Gastroesophageal sphincter (tissue), 3 donors: ENCODE measurements at regions not wholly inside any gene's neighbourhood (a gene's known extent, or its start where the extent isn't known, plus 50 kb on each side); places are given as distances from the start of the nearest gene placed in this dataset.

Experiments
- POLR2A ChIP-seq, 2 donors: fragments of 450-650 bp; IDR thresholded peaks; one replicate each; pipeline ENCODE4 v1.6.1; 2017; ENCODE audit warnings: antibody characterized with exemption in 2 of 2, mild to moderate bottlenecking in 2 of 2, moderate library complexity in 1 of 2
- POLR2AphosphoS5 ChIP-seq: sonication (generic); formaldehyde crosslinking; IDR thresholded peaks from one replicate; pipeline ENCODE4 v1.6.1; 2017; ENCODE audit warnings: antibody characterized with exemption
- TF ChIP-seq, protein P1 (sequence below), 4 experiments: fragments of 200-600 bp in 2 of 4; fragments of 450-650 bp in 2 of 4; sonication (generic) in 1 of 4; IDR thresholded peaks; one replicate each; pipeline ENCODE4 v1.5.1; 2017 to 2019; ENCODE audit warnings: antibody characterized with exemption in 4 of 4, mild to moderate bottlenecking in 2 of 4, moderate library complexity in 2 of 4

DNA sequence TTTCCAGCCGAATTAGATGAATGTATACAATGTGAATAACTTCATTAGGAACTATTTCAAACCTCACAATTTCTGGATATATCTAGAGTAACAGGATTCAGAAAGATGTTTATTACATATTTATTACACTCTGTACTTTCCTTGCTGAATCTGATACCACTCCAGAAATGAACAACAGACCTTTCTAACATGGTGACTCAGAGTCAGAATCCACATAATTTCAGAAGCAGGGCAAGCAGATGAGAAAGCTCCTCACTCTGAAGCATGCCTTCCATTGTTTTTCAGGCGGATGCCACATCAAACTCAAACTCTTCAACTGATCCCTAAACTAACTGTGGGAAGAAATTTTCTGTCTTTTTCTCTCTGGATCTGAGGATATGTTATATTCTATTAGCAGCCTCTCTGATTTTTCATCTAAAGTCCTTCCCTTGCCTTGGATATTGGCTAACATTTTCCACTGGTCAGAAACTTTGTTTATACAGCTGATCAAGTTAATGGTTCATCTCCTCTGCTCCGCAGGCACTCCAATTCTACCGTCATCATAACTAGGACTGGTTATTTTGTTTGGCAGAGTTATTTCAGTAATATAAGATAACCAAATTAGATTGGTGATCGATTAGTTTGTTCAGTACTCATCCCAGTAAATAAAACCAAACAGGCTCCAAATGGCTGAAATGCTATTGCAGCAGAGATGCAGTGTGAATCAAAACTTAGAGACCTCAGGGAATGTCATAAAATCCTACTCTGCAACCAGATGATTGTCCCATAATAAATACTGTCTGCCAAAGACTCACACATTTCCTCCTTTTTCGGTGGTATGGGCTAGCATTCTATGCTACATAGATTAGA is 556.0 kb downstream of the EBF1 start:
- TF ChIP-seq, protein P1, sequence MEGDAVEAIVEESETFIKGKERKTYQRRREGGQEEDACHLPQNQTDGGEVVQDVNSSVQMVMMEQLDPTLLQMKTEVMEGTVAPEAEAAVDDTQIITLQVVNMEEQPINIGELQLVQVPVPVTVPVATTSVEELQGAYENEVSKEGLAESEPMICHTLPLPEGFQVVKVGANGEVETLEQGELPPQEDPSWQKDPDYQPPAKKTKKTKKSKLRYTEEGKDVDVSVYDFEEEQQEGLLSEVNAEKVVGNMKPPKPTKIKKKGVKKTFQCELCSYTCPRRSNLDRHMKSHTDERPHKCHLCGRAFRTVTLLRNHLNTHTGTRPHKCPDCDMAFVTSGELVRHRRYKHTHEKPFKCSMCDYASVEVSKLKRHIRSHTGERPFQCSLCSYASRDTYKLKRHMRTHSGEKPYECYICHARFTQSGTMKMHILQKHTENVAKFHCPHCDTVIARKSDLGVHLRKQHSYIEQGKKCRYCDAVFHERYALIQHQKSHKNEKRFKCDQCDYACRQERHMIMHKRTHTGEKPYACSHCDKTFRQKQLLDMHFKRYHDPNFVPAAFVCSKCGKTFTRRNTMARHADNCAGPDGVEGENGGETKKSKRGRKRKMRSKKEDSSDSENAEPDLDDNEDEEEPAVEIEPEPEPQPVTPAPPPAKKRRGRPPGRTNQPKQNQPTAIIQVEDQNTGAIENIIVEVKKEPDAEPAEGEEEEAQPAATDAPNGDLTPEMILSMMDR (IDR thresholded peaks at IDR 0.05) = no peak
- TF ChIP-seq POLR2AphosphoS5 = no peak
- no peak for TF ChIP-seq POLR2A (IDR thresholded peaks at IDR 0.05)
